ENCODE measurements at regions not wholly inside any gene's neighbourhood (a gene's known extent, or its start where the extent isn't known, plus 50 kb on each side); places are given as distances from the start of the nearest gene placed in this dataset.

DNA sequence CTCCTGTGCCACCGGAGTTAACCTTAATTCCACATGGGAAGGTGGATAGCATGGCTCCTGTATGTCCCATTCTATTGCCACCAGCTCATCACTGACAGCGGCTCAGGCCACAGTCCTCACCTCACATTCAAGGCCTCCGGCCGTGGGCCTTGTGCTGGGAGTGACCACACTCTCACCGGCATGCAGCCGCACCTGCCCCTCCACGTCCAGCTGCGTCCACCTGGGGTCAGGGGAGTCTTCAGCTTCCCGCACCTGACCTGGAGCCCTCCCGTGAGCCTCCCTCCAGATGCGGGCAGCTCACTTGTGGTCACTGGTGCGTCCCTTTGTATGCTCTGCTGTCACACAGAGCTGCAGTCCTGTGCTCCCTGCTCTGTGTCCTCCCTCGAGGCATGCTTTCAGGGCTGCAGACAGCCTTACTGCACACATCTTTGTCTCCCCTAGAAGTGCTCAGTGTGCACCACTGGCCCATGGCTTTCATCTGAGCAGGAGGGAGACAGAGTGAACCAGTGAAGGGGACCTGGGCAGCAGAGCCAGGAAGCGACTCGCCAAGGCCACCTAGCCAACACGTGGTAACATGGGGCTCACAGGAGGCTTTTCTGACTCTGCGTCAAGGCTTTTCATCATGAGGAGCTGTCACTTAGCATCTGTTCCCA lies 210.1 kb downstream of the ERCC6L2 start:
- no peak for DNase-seq

DNA sequence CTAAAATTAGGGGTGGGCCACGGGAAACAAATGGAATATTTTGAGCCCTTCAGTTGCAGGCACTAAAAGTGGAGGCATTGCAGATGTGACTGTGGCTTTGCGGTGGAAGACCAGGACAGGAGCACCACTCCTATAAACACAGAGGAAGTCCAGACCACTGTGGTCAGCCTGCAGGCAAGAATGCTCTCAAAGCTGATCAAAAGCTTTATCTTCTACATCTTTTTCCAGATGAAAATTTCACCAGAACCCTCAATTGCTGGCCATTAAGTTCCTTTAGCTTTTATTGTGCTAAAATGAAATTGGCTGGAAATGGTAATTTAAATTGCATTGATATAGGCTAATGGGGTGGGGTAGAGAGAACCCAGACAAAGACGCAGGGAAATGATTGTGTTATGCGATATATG lies 208.8 kb downstream of the ERCC6L2 start:
- no peak for DNase-seq

DNA sequence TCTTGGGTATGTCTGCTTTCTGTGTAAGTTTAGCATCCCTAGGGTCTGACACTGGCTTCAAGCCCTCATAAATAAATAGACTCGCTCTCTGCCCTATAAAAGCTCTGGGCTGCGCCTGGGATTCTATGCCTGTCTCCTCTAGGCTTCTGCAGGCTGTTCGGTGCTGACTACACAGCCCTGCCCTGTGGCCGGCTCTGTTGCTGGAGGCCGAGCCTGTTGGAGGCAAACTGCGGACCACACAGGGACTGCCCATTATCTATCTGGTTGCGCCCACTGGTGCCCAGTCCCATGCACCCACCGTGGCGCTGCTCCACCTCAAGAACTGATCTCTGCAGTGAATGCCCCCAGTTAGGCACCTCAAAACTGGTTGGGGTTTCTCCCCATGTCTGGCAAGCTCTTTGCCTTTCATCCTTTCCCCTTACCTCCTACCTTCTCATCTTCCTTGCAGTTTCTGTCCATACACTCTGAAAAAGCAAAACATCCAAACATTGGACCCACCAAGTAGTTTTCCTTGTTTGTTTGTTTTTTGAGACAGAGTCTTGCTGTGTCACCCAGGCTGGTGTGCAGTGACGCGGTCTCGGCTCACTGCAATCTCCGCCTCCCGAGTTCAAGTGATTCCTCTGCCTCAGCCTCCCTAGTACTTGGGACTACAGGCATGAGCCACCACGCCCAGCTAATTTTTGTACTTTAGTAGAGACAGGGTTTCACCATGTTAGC lies 207.2 kb downstream of the ERCC6L2 start:
- no peak for DNase-seq

- DNase-seq: no peak
Measured at GRCh38 chr9:96080364-96080763, 204.9 kb downstream of the ERCC6L2 start.

- no peak for DNase-seq
Measured at GRCh38 chr9:96079779-96080178, 204.3 kb downstream of the ERCC6L2 start.

DNA sequence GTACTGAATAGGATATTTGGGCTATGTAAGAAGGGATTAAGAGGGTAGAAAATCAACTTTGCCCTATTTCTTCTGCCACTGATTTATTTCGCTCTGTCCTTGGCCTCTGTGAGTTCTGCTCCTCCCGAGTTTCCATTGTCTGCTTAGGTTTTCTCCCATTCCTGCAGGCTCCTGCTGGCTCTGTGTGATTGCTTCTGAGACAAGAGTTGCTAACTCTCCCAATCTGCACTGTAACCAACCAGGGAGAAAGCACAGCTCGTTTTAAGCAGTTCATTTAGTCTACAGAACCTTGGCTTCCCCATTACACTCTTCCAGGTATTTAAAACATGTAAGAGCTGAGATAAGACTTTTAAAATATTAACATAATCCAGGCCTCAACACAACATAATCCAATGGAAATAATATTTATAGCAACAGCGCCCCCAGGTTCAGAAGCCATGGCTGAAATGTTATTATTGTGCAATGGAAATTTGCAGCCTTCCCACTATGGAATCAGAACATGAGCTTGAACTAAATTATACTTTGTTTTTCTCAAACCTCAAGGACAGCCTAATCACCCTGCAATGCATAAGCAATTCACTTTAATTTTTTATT lies 203.5 kb downstream of the ERCC6L2 start:
- no peak for DNase-seq

DNA sequence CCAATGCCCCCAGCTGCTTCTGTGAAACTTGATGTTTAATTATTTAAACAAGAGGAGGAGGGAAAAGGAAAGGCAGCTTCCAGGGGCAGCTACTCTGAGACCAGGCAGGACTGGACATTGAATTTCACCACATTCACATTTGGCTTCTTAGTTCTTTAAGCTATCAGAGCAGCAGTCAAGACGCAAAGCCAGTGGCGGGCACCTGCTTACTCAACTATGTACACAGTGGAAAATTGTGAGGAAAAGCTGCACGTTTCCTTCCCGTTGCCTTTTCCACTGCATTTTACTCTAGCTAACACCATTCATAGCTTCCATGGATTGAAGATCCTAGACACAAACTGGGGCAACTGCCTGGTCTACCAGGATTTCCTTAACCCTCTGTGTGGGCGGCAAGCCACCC lies 200.3 kb downstream of the ERCC6L2 start:
- no peak for DNase-seq

GRCh38 chr9:96075111-96075510 lies 199.6 kb downstream of the ERCC6L2 start:
- DNase-seq: no peak

GRCh38 chr9:96073531-96074480 lies 198.3 kb downstream of the ERCC6L2 start:
- DNase-seq: no peak

DNA sequence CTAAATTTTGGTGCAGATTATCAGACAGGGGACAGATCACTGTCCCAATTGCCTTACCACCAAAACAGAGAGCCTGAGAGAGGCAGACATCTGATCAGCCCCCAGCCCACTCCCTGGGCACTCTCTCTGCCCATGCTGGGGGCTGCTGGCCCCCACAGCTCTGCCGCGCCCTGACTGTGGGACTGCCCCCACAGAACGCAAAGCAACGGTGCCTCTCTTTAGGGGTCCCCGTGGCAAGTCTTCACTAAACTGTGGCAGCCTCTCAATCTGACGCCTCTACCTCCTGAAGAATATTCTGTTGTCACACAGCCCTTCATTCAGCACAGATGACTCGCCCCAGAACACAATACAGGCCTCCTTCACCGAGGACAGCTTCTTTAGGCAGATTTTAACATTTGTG lies 197.4 kb downstream of the ERCC6L2 start:
- no peak for DNase-seq

DNA sequence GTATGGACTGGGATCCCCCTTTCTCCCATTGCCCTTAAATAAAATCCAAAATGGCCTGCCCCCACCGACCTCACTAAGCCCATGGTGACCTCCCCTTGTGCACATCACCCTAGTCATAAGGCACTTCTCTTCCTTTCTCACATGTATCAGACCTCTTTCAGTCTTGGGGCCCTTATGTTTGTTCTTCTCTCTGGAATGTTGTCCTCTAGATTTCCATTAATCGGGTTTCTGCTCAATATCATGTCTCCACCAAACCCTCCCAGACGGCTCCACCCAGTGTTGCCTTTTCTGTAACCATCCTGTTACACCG lies 196.3 kb downstream of the ERCC6L2 start:
- DNase-seq: no peak

GRCh38 chr9:96071076-96071814 lies 195.8 kb downstream of the ERCC6L2 start:
- no peak for DNase-seq

- no peak for DNase-seq
Measured at GRCh38 chr9:96069629-96070220, 194.2 kb downstream of the ERCC6L2 start.

GRCh38 chr9:96068511-96068910 lies 193.0 kb downstream of the ERCC6L2 start:
- no peak for DNase-seq

GRCh38 chr9:96067600-96067999 lies 192.1 kb downstream of the ERCC6L2 start:
- no peak for DNase-seq

GRCh38 chr9:96067004-96067403 lies 191.5 kb downstream of the ERCC6L2 start:
- no peak for DNase-seq

GRCh38 chr9:96065482-96066251 lies 190.2 kb downstream of the ERCC6L2 start:
- DNase-seq: no peak

DNA sequence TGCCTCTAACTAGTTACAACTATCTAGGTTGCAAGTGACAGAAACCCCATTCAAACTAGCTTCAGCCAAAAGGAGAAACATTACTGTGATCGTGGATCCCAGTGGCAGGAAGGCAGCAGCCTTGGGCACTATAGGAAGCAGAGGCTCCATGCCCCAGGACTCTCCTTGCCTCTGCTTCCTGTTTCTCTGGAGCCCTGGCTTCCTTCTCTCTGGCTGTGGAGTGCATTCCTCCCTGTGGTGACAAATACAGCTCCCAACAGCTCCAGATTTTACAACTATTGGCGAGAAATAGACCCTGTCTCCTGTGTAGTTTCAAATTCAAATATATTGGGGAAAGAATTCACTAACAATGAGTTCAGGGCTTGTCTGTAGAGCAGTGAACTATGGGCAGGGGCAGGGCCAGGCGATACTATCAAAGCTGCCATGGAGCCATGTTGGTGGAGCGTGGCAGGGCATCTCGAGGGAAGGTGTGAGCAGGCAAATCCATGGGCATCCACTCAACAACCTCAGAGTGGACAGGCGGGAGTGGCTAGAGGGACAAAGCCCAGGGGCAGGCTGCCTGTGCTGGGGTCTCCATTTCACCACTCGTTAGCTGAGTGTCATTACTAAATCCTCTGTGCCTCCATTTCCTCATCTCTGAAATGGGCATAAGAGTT lies 189.5 kb downstream of the ERCC6L2 start:
- DNase-seq: no peak

- DNase-seq: no peak
Measured at GRCh38 chr9:96062854-96063253, 187.4 kb downstream of the ERCC6L2 start.

DNA sequence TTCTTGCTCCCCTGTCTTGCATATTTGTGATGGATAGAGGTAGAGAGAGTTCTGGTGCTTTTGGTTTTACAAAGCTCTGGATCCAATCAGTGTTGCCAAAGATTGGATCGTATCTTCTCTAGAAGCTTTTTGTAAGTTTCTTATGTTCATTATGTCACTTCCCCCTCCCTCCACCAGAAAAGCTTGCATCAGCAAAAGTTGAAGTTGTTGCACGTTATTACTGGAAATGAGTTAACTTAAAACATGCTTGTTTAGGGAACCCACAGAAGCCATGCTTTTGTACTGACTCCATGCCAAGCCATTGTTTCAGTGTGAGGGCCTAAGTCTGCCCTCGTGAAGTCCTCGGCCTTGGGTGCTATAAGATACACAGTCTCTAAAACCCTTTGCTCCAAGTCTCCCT lies 186.5 kb downstream of the ERCC6L2 start:
- no peak for DNase-seq

Data from NCI-H1105 (cell line).